ENCODE measurements at regions not wholly inside any gene's neighbourhood (a gene's known extent, or its start where the extent isn't known, plus 50 kb on each side); places are given as distances from the start of the nearest gene placed in this dataset.

GRCh38 chr2:100222844-100223243 lies 80.5 kb upstream of the AFF3 start:
- TF ChIP-seq CTCF (IDR thresholded peaks at IDR 0.05), result no peak
- Mint-ChIP-seq H3K27ac (ENCODE audit: unreplicated experiment) (no peak overlapping the region), H3K27me3 (ENCODE audit: low read depth) (peaks cover 6% of the 10 kb centered on the region)

GRCh38 chr2:100218552-100218951 lies 76.2 kb upstream of the AFF3 start:
- TF ChIP-seq CTCF (IDR thresholded peaks at IDR 0.05), result no peak
- Mint-ChIP-seq H3K9me3 (ENCODE audit: low read depth) (no peaks in the 10 kb centered on the region), H3K27me3 (ENCODE audit: low read depth) (peaks cover 6% of the 10 kb centered on the region), H3K4me1 (ENCODE audit: low read depth) (peaks cover 8% of the 10 kb centered on the region), H3K36me3 (ENCODE audit: low read depth) (no peaks in the 10 kb centered on the region), H3K4me3 (ENCODE audit: unreplicated experiment) (no peak overlapping the region), H3K27ac (ENCODE audit: unreplicated experiment) (no peak overlapping the region)
- DNase-seq (ENCODE audit: low spot score), result no peak

More at GRCh38 chr2:100222844-100223243, 80.5 kb upstream of the AFF3 start:
- no peak for DNase-seq (ENCODE audit: low spot score)
- no peaks in the 10 kb centered on the region for H3K4me1 Mint-ChIP-seq (ENCODE audit: low read depth)
- no peaks in the 10 kb centered on the region for H3K9me3 Mint-ChIP-seq (ENCODE audit: low read depth)
- H3K36me3 Mint-ChIP-seq (ENCODE audit: low read depth), result no peaks in the 10 kb centered on the region
- H3K4me3 Mint-ChIP-seq (ENCODE audit: unreplicated experiment), result no peak overlapping the region

- TF ChIP-seq CTCF (IDR thresholded peaks at IDR 0.05), result no peak
- Mint-ChIP-seq H3K27ac (ENCODE audit: unreplicated experiment) (no peak overlapping the region), H3K4me3 (ENCODE audit: unreplicated experiment) (no peak overlapping the region), H3K36me3 (ENCODE audit: low read depth) (no peaks in the 10 kb centered on the region), H3K27me3 (ENCODE audit: low read depth) (no peaks in the 10 kb centered on the region), H3K4me1 (ENCODE audit: low read depth) (peaks cover 8% of the 10 kb centered on the region), H3K9me3 (ENCODE audit: low read depth) (no peaks in the 10 kb centered on the region)
- no peak for DNase-seq (ENCODE audit: low spot score)
Observed at GRCh38 chr2:100217323-100217722, 74.9 kb upstream of the AFF3 start.

GRCh38 chr2:100216015-100216414 lies 73.6 kb upstream of the AFF3 start:
- H3K27me3 Mint-ChIP-seq (ENCODE audit: low read depth), result no peaks in the 10 kb centered on the region
- no peaks in the 10 kb centered on the region for H3K36me3 Mint-ChIP-seq (ENCODE audit: low read depth)
- DNase-seq (ENCODE audit: low spot score), result no peak
- TF ChIP-seq CTCF (IDR thresholded peaks at IDR 0.05), result no peak
- H3K9me3 Mint-ChIP-seq (ENCODE audit: low read depth), result no peaks in the 10 kb centered on the region
- H3K27ac Mint-ChIP-seq (ENCODE audit: unreplicated experiment), result no peak overlapping the region
- peaks cover 8% of the 10 kb centered on the region for H3K4me1 Mint-ChIP-seq (ENCODE audit: low read depth)
- no peak overlapping the region for H3K4me3 Mint-ChIP-seq (ENCODE audit: unreplicated experiment)

GRCh38 chr2:100215371-100215770 lies 73.0 kb upstream of the AFF3 start:
- H3K27ac Mint-ChIP-seq (ENCODE audit: unreplicated experiment), result no peak overlapping the region
- H3K4me3 Mint-ChIP-seq (ENCODE audit: unreplicated experiment), result no peak overlapping the region
- no peaks in the 10 kb centered on the region for H3K36me3 Mint-ChIP-seq (ENCODE audit: low read depth)
- H3K4me1 Mint-ChIP-seq (ENCODE audit: low read depth), result peaks cover 8% of the 10 kb centered on the region
- no peak for TF ChIP-seq CTCF (IDR thresholded peaks at IDR 0.05)
- no peaks in the 10 kb centered on the region for H3K9me3 Mint-ChIP-seq (ENCODE audit: low read depth)
- DNase-seq (ENCODE audit: low spot score), result no peak
- H3K27me3 Mint-ChIP-seq (ENCODE audit: low read depth), result no peaks in the 10 kb centered on the region

Measured in chondrocyte (in vitro differentiated cells).